NOMO-1 treated with DMSO at 0.1 percent for 48 hours (cell line): ENCODE measurements at regions not wholly inside any gene's neighbourhood (a gene's known extent, or its start where the extent isn't known, plus 50 kb on each side); places are given as distances from the start of the nearest gene placed in this dataset.

Experiments
- DNase-seq: peaks from one replicate; lab custom pipeline; 2025; ENCODE audit not compliant: unreplicated experiment; lab: John Stamatoyannopoulos, UW

GRCh38 chr9:88326936-88327335 is 61.3 kb upstream of the SPIN1 start:
- DNase-seq = no peak

- no peak for DNase-seq
Measured at GRCh38 chr9:88326015-88326414, 62.2 kb upstream of the SPIN1 start.

- DNase-seq = peak; percentile 86
Measured at GRCh38 chr9:88322906-88323566, 65.2 kb upstream of the SPIN1 start.

- no peak for DNase-seq
Measured at GRCh38 chr9:88321764-88322163, 66.5 kb upstream of the SPIN1 start.

- no peak for DNase-seq
Measured at GRCh38 chr9:88320748-88321415, 67.4 kb upstream of the SPIN1 start.

GRCh38 chr9:88319936-88320747 is 68.1 kb upstream of the SPIN1 start:
- DNase-seq = no peak

GRCh38 chr9:88313364-88314220 is 74.7 kb upstream of the SPIN1 start:
- no peak for DNase-seq

- DNase-seq = no peak
Measured at GRCh38 chr9:88312517-88313103, 75.6 kb upstream of the SPIN1 start.

- DNase-seq = no peak
Measured at GRCh38 chr9:88312045-88312444, 76.2 kb upstream of the SPIN1 start.

GRCh38 chr9:88310310-88310980 is 77.8 kb upstream of the SPIN1 start:
- DNase-seq = peak; percentile 31

GRCh38 chr9:88308831-88309560 is 79.2 kb upstream of the SPIN1 start:
- no peak for DNase-seq

- no peak for DNase-seq
Measured at GRCh38 chr9:88307136-88307535, 81.1 kb upstream of the SPIN1 start.

GRCh38 chr9:88303721-88304451 is 84.4 kb upstream of the SPIN1 start:
- DNase-seq = no peak

- DNase-seq = no peak
Measured at GRCh38 chr9:88302579-88303324, 85.5 kb upstream of the SPIN1 start.

- no peak for DNase-seq
Measured at GRCh38 chr9:88300556-88300955, 87.7 kb upstream of the SPIN1 start.

- no peak for DNase-seq
Measured at GRCh38 chr9:88291856-88292255, 96.4 kb upstream of the SPIN1 start.

GRCh38 chr9:88291056-88291455 is 97.2 kb upstream of the SPIN1 start:
- no peak for DNase-seq

- no peak for DNase-seq
Measured at GRCh38 chr9:88289532-88289931, 98.7 kb upstream of the SPIN1 start.
